Myocyte (in vitro differentiated cells): ENCODE measurements at regions not wholly inside any gene's neighbourhood (a gene's known extent, or its start where the extent isn't known, plus 50 kb on each side); places are given as distances from the start of the nearest gene placed in this dataset.
A peak's percentile ranks its signal among the peaks of the same experiment; 100 is the strongest.

Experiments
- DNase-seq: peaks from one replicate; pipeline ENCODE4 v3.0.0-alpha.2; 2012; ENCODE audit warnings: low read depth

GRCh38 chr3:124435467-124435866 is 294.8 kb upstream of the UMPS start:
- DNase-seq = no peak

GRCh38 chr3:124438813-124439212 is 291.4 kb upstream of the UMPS start:
- no peak for DNase-seq

- no peak for DNase-seq
Measured at GRCh38 chr3:124439603-124440002, 290.6 kb upstream of the UMPS start.

- DNase-seq = no peak
Measured at GRCh38 chr3:124441766-124442165, 288.5 kb upstream of the UMPS start.

- no peak for DNase-seq
Measured at GRCh38 chr3:124442463-124442862, 287.8 kb upstream of the UMPS start.

GRCh38 chr3:124443446-124443845 is 286.8 kb upstream of the UMPS start:
- DNase-seq = no peak

GRCh38 chr3:124444075-124444474 is 286.2 kb upstream of the UMPS start:
- no peak for DNase-seq

- no peak for DNase-seq
Measured at GRCh38 chr3:124444896-124445295, 285.4 kb upstream of the UMPS start.

- no peak for DNase-seq
Measured at GRCh38 chr3:124447845-124448244, 282.4 kb upstream of the UMPS start.

- DNase-seq = no peak
Measured at GRCh38 chr3:124448954-124449353, 281.3 kb upstream of the UMPS start.

- DNase-seq = no peak
Measured at GRCh38 chr3:124450366-124450765, 279.9 kb upstream of the UMPS start.

GRCh38 chr3:124451630-124452317 is 278.5 kb upstream of the UMPS start:
- no peak for DNase-seq

GRCh38 chr3:124453189-124453588 is 277.1 kb upstream of the UMPS start:
- no peak for DNase-seq

- DNase-seq = no peak
Measured at GRCh38 chr3:124455891-124456290, 274.4 kb upstream of the UMPS start.

GRCh38 chr3:124456506-124456905 is 273.7 kb upstream of the UMPS start:
- DNase-seq = no peak

- no peak for DNase-seq
Measured at GRCh38 chr3:124459678-124460077, 270.6 kb upstream of the UMPS start.

GRCh38 chr3:124461126-124461525 is 269.1 kb upstream of the UMPS start:
- DNase-seq = no peak

- no peak for DNase-seq
Measured at GRCh38 chr3:124461838-124462632, 268.2 kb upstream of the UMPS start.

GRCh38 chr3:124463234-124463633 is 267.0 kb upstream of the UMPS start:
- DNase-seq = no peak

GRCh38 chr3:124467980-124468902 is 262.0 kb upstream of the UMPS start:
- DNase-seq = peak; percentile 55

- DNase-seq = no peak
Measured at GRCh38 chr3:124469555-124469954, 260.7 kb upstream of the UMPS start.

- no peak for DNase-seq
Measured at GRCh38 chr3:124478830-124479229, 251.4 kb upstream of the UMPS start.
